Skin epidermis (tissue), 12 donors: ENCODE measurements at regions not wholly inside any gene's neighbourhood (a gene's known extent, or its start where the extent isn't known, plus 50 kb on each side); places are given as distances from the start of the nearest gene placed in this dataset.

ENCODE experiments used
- H3K27ac ChIP-seq, 21 experiments: fragments of 200-600 bp; sonication (generic) in 11 of 21; one replicate each; pipeline ENCODE4 v1.5.0; 2020; ENCODE audit warnings: mild to moderate bottlenecking in 3 of 21, inconsistent platforms in 2 of 21, moderate library complexity in 2 of 21
- H3K4me3 ChIP-seq, 7 experiments: fragments of 200-600 bp; sonication (generic) in 2 of 7; one replicate each; pipeline ENCODE4 v1.5.0; 2020; ENCODE audit warnings: inconsistent platforms in 2 of 7, mild to moderate bottlenecking in 2 of 7, moderate library complexity in 1 of 7

DNA sequence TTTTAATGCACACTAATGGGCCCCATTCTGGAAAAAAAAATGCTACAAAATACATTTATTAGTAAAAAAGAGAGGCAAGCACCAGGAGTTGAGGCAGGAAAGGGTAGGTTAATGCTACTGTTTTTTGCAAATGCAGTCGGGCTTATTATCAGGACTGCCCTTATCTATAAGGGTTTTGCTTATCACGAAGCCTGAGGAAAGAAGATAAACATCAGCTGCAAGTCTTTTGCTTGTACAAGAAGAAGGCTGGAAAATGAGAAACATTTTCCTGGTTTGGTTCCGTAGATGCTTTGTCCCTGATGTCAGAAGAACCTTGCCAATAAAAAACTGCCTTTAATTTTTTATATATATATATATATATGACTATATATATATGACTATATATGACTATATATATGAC lies 189.3 kb upstream of the VGLL2 start:
- Histone ChIP-seq H3K4me3 (no peak overlapping the region), H3K27ac (no peak overlapping the region)

GRCh38 chr6:117077300-117077699 lies 188.1 kb upstream of the VGLL2 start:
- Histone ChIP-seq H3K4me3 (no peak overlapping the region), H3K27ac (no peak overlapping the region)

GRCh38 chr6:117078624-117079023 lies 186.7 kb upstream of the VGLL2 start:
- Histone ChIP-seq H3K4me3 (no peak overlapping the region), H3K27ac (no peak overlapping the region)

DNA sequence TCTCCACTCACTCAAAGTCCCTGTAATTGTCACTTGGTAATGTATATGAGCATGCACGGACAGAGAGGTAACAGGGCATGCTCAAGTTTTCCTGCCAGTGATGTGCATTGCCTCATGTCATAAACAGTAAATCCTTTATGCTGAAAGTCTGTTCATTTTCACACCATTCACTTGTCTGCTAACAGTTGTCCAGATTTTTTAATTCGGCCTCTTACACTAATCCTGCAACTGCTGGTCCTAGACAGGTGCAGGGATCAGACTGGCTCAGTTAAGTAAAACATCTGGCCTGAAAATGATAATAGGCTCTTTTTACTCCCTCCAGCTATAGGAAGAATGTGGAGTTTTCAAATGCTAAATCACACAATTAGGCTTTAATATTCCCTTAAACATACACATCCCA lies 185.4 kb upstream of the VGLL2 start:
- Histone ChIP-seq H3K27ac (no peak overlapping the region), H3K4me3 (no peak overlapping the region)

DNA sequence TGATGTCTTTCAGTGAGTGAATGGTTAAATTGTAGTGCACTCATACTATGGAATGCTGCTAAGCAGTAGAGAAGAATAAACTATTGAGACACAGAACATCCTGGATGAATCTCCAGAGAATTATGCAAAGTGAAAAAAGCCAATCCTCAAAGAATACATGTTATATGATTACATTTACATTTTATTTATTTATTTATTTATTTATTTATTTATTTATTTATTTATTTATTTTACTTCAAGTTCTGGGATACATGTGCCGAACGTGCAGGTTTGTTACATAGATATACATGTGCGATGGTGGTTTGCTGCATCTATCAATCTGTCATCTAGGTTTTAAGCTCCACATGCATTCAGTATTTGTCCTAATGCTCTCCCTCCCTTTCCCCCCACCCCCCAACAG lies 175.8 kb upstream of the VGLL2 start:
- H3K4me3 ChIP-seq, result no peak overlapping the region
- no peak overlapping the region for H3K27ac ChIP-seq

GRCh38 chr6:117110146-117110545 lies 155.2 kb upstream of the VGLL2 start:
- no peak overlapping the region for H3K4me3 ChIP-seq
- no peak overlapping the region for H3K27ac ChIP-seq

DNA sequence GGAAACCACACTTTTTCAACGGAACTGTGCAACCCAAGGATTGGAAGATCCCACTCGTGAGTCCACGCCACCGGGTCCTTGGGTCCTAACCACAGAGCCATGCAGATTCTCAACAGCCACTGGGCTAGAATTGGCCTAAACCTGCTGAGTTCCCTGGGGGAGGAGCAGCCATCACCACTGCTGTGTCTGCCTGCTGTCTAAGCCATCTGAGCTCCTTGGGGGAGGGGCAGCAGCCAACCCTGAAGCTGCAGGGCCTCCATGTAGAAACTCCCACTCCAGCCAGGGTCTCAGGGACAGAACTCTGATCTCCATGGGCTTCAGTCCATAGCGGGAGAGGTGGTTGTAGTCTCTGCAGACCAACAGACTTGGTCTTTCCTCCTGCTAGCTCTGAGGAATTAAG lies 154.6 kb upstream of the VGLL2 start:
- no peak overlapping the region for H3K27ac ChIP-seq
- H3K4me3 ChIP-seq, result no peak overlapping the region

GRCh38 chr6:117117652-117118051 lies 147.7 kb upstream of the VGLL2 start:
- Histone ChIP-seq H3K4me3 (no peak overlapping the region), H3K27ac (no peak overlapping the region)

DNA sequence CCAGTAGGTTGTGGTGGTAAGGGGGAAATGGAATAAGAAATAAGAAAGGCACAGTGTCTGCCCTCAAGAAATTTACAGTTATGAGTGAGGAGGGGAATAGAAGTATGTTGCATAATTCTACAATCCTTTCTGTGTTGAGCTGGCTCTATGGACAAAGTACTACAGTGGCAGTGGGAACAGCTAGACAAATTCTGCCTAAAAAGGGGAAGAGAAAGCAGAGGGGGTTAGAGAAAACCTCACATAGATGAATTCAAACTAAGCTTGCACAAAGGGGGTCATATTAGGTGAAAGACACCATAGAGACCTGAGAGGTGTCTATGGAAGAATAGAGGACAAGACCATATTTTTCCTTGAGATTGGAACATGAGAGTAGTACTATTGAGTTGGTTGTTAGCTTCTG lies 146.9 kb upstream of the VGLL2 start:
- no peak overlapping the region for H3K4me3 ChIP-seq
- H3K27ac ChIP-seq, result no peak overlapping the region

DNA sequence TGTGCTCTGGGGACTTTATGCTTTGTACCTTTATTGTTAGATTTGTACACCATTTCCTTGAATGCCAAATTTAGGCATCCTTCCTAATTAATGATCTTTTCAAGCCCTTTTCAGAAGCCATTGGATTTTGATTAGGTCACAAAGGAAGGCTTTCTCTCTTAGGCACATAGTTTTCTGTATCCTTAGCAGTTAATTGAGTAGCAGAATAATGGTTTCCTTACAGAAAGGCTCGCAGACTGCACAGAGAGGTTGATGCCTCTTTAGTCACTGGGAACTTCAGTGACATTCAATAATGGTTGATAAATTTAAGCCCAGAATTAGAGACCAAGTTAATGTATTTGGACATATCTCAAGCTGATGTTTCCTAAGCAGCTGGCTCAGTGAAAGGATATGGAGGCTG lies 139.1 kb upstream of the VGLL2 start:
- Histone ChIP-seq H3K4me3 (no peak overlapping the region), H3K27ac (no peak overlapping the region)

DNA sequence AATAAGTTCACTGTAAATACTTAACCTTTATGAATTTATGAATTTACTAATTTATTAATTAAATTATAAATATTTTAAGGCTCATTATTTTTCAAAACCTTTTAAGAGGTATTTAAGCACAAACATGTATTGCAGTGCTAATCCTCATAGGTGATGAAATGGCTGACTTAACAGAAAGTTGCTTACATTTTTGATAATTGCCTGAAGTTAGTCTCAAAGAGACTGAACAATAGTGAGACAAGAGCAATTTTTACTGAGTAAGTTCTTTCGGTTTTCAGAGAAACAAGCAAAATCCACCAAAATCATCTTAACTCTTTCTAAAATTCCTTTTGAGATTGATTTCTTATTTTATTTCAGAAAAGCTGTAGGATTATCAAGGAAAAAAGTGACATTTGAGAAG lies 137.3 kb upstream of the VGLL2 start:
- H3K4me3 ChIP-seq, result no peak overlapping the region
- H3K27ac ChIP-seq, result no peak overlapping the region

- H3K4me3 ChIP-seq, result no peak overlapping the region
These were observed 135.2 kb upstream of the VGLL2 start for GRCh38 chr6:117130125-117130524.

GRCh38 chr6:117136702-117137101 lies 128.7 kb upstream of the VGLL2 start:
- no peak overlapping the region for H3K4me3 ChIP-seq
- no peak overlapping the region for H3K27ac ChIP-seq

More at GRCh38 chr6:117130125-117130524, 135.2 kb upstream of the VGLL2 start:
- no peak overlapping the region for H3K27ac ChIP-seq

GRCh38 chr6:117137711-117138110 lies 127.6 kb upstream of the VGLL2 start:
- Histone ChIP-seq H3K27ac (no peak overlapping the region), H3K4me3 (no peak overlapping the region)

DNA sequence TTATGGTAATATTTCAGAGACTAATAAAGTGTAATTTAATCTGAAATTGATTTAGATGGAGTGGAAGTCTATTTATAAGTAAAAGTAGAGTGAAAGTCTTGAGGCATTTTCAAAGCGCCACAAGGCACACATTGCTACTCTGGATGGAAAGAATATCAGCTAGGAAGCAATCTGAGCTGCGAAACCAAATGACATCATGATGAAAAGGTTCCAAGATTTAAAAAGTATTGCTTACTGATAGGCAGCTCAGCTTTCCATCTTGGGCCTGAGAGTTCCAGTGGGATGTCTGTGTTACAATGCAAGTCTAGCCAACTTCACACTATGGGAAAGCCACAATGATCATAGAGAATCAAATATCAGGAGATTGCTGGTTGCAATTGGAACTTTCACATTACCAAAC lies 126.9 kb upstream of the VGLL2 start:
- Histone ChIP-seq H3K27ac (no peak overlapping the region), H3K4me3 (no peak overlapping the region)

DNA sequence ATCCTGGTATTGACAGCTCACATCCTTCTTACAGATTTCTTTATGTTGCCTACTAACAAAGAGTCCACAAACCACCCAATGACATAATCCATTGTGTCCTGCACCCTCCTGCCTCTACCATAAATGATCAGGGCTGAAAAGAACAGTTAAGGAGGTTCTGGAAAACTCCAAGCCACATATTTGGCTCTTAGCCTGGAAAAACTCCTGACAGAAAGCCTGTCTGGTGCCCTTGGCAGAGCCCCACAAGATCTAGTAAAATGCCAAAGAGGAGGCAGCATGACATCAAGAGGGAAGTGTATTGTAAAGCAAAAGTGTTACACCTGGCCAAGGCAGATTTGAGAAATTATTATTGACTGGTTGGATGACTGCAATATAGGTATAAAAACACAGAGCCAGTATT lies 126.4 kb upstream of the VGLL2 start:
- no peak overlapping the region for H3K27ac ChIP-seq
- no peak overlapping the region for H3K4me3 ChIP-seq

DNA sequence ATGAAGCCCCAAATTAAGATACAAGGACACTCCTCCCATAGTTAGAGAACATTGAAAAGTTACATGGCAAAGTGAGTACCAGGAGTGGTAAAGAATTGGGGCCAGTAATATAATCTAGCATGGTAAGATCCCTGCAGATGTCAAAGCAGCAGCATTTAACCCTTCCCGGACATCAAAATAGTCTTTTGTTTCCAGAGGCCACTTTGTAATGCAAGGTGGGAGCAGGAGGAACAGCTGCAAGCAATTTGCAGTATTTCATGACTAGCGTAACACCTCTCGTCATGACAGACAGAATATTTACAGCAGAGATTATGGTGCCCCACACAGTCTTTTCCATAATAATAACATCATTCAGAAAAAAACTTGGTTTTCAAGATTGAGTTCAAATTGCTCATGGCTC lies 123.2 kb upstream of the VGLL2 start:
- Histone ChIP-seq H3K4me3 (no peak overlapping the region), H3K27ac (no peak overlapping the region)

GRCh38 chr6:117142995-117143394 lies 122.4 kb upstream of the VGLL2 start:
- H3K4me3 ChIP-seq, result no peak overlapping the region
- H3K27ac ChIP-seq, result no peak overlapping the region

DNA sequence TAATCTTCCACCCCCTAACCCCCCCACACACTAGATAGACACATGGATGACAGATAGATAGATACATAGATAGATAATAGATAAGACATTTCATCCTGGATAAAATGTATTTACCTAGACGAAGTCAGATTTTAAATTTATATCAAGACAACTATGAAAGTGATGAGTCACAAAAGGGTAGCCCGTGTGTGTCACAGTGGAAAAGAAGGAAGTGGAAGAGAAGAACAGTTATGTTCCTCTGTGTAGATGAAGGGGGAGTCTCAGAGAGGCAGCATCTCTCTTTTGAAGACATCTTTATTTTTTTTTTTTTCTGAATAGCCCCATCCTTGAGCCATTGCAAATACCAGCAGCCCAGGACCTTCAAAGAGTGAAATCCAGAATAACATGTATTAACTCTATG lies 121.7 kb upstream of the VGLL2 start:
- no peak overlapping the region for H3K27ac ChIP-seq
- H3K4me3 ChIP-seq, result no peak overlapping the region

- no peak overlapping the region for H3K27ac ChIP-seq
- H3K4me3 ChIP-seq, result no peak overlapping the region
These were observed 119.4 kb upstream of the VGLL2 start for GRCh38 chr6:117145940-117146339.

DNA sequence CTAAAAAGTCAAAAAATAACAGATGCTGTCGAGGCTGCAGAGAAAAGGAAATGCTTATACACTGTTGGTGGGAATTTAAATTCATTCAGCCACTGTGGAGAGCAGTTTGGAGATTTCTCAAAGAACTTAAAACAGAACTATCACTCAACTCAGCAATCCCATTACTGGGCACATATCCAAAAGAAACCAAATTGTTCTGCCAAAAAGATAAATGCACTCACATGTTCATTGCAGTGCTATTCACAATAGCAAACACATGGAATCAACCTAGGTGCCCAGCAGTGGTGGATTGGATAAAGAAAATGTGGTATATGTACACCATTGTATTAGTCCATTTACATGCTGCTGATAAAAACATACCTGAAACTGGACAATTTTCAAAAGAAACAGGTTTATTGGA lies 116.0 kb upstream of the VGLL2 start:
- no peak overlapping the region for H3K4me3 ChIP-seq
- H3K27ac ChIP-seq, result no peak overlapping the region

GRCh38 chr6:117156741-117157140 lies 108.6 kb upstream of the VGLL2 start:
- H3K27ac ChIP-seq, result no peak overlapping the region
- no peak overlapping the region for H3K4me3 ChIP-seq

DNA sequence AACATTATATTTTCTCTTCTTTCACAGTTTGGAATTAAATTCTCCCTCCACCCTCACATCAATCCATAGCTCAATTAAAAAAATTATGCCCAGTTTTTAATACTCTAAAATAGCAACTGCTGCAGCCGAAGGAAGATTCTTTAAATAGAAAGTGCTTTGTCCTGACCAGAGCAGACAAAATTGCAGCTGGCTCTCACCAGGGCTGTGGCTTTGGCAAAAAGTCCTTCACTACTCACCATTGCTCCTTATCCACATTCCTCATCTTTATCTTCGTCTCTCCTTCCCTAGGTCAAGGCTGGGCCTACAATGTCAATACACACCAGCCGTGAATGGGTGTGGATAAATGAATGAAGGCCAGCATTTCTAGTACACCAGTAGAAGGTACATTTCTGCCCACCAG lies 107.9 kb upstream of the VGLL2 start:
- Histone ChIP-seq H3K4me3 (no peak overlapping the region), H3K27ac (no peak overlapping the region)
